ENCODE measurements at regions not wholly inside any gene's neighbourhood (a gene's known extent, or its start where the extent isn't known, plus 50 kb on each side); places are given as distances from the start of the nearest gene placed in this dataset.
A peak's percentile ranks its signal among the peaks of the same experiment; 100 is the strongest.
"Not testable (repeated sequence)": the region's sequence is repeated elsewhere in the genome, so short reads cannot be mapped to it uniquely, and the experiment has no call there.

DNA sequence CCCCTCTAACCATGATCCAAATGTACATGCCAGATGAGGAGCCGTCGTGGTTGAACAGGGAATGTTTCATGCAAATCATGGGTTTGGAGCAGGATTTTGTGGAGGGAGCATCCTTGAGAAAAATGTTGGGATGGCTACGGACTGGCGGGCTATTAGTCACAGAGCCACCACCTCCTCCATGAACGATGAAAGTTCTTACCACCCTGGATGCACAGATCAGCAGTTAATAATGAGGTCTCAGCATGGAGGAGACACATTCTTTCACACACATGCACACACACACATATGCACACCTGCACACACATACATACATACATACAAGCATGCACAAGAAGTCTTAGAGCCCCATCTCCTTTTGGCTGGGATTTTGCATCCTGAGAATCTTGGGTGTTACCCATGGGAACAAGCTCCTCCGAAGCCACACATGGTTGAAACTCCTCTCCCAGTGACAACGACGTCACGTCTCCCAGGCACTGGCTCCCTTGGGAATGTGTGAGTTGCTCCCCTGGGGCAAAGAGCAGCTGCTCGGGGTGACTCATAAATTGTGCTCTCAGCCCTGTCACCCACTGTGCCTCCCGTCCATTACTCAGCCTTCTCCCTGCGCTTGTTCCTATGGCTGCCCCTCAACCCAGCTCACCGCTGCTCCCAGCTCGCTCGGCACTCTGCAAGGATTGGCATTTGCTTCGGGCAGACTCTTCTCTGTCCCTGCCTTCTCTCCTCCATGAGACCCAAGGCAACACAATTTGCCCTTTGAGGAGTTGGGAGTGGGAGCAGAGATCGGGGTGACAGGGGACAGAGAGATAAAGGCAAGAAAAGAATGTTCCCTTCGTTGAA lies 344.6 kb downstream of the SOX9 start:
- no peaks in the 10 kb centered on the region for H3K36me3 ChIP-seq (ENCODE audit: control insufficient read depth, insufficient read depth, low read length)
- peak overlapping the region; percentile 78 for H3K9ac ChIP-seq (ENCODE audit: low read length)
- H3K4me3 ChIP-seq (ENCODE audit: low read length): no peak overlapping the region
- no peaks in the 10 kb centered on the region for H3K27me3 ChIP-seq (ENCODE audit: control insufficient read depth, insufficient read depth, low read length)
- H3K9me3 ChIP-seq (ENCODE audit: control insufficient read depth, low read length): no peaks in the 10 kb centered on the region
- peaks cover 95% of the 10 kb centered on the region for H3K4me1 ChIP-seq (ENCODE audit: control insufficient read depth, insufficient read depth, low read length)

DNA sequence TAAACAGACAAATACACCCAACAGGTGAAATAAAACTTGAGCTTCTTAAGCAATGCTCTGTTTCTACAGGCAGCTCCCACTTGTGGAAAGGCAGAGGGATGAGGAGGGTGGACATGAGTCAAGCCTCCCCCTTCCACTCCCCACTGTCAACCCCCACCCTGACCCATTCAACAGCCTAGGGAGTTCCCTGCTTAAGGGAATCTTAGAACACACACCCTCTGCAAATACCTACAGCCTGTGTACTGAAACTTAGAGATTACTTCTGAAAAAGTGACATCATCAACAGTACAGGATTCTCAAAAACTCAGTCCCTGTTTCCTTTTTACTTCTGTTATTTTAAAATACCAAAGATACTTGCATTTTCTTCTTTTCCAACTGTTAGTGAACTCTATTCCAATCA lies 345.4 kb downstream of the SOX9 start:
- Histone ChIP-seq H3K4me3 (ENCODE audit: low read length) (no peak overlapping the region), H3K36me3 (ENCODE audit: control insufficient read depth, insufficient read depth, low read length) (no peaks in the 10 kb centered on the region), H3K9me3 (ENCODE audit: control insufficient read depth, low read length) (no peaks in the 10 kb centered on the region), H3K4me1 (ENCODE audit: control insufficient read depth, insufficient read depth, low read length) (peaks cover 95% of the 10 kb centered on the region), H3K9ac (ENCODE audit: low read length) (peak overlapping the region; percentile 78), H3K27me3 (ENCODE audit: control insufficient read depth, insufficient read depth, low read length) (no peaks in the 10 kb centered on the region)

DNA sequence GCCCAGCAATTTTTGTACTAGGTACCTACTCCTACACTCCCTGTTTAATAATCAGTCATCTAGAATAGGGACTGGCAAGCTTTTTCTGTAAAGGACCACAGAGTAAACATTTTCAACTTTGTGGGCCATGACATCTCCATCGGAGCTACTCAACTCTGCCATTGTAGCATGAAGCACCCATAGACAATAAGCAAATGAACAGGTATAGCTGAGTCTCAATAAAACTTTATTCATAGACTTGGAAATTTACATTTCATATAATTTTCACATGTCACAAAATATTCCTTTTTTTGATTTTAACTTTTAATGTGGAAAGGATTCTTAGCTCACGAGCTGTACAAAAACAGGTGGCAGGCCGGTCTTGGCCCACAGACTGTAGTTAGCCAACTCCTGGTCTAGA lies 345.8 kb downstream of the SOX9 start:
- H3K36me3 ChIP-seq (ENCODE audit: control insufficient read depth, insufficient read depth, low read length): no peaks in the 10 kb centered on the region
- H3K27me3 ChIP-seq (ENCODE audit: control insufficient read depth, insufficient read depth, low read length): no peaks in the 10 kb centered on the region
- H3K4me1 ChIP-seq (ENCODE audit: control insufficient read depth, insufficient read depth, low read length): peaks cover 95% of the 10 kb centered on the region
- peak overlapping the region; percentile 68 for H3K9ac ChIP-seq (ENCODE audit: low read length)
- no peaks in the 10 kb centered on the region for H3K9me3 ChIP-seq (ENCODE audit: control insufficient read depth, low read length)
- no peak overlapping the region for H3K4me3 ChIP-seq (ENCODE audit: low read length)

DNA sequence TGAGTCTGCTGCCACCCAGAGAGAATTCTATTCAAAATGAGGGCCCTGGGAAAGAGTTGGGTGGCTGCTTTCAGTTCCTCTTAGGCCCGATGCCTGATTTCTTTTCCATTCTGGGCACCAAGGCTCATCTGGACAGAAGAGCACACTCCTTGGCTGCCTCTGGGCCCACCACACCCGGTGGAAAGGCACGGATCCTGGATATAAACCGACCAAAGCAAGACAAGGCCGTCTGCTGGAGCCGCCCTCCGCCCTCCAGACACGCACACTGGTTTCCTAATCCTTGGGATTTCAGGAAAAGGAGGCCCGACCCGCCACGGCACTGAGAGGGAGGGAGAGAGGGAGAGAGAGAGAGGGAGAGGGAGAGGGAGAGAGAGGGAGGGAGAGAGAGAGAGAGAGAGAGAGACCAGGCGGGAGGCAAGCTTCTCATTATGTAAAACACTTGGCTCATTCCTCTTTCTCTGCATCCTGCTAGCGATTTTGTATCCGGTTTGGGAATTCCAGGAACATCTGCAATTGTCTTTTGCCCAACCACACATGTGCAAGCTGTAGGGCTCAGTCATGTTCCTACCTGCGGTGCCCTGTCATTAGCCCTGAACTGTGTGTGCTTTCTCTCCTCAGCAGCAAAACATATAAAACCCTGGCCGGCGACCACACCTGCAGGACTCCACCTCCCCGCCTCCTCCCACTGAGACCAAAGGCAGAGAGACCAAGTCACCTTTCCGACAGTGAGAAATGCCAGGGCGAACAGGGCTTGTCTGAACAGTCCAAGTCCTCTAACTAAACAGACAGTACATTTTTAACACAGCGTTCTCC lies 347.2 kb downstream of the SOX9 start:
- no peaks in the 10 kb centered on the region for H3K36me3 ChIP-seq (ENCODE audit: control insufficient read depth, insufficient read depth, low read length)
- peak overlapping the region; percentile 68 for H3K9ac ChIP-seq (ENCODE audit: low read length)
- H3K27me3 ChIP-seq (ENCODE audit: control insufficient read depth, insufficient read depth, low read length): no peaks in the 10 kb centered on the region
- H3K9me3 ChIP-seq (ENCODE audit: control insufficient read depth, low read length): no peaks in the 10 kb centered on the region
- H3K4me1 ChIP-seq (ENCODE audit: control insufficient read depth, insufficient read depth, low read length): peaks cover 94% of the 10 kb centered on the region
- no peak overlapping the region for H3K4me3 ChIP-seq (ENCODE audit: low read length)

DNA sequence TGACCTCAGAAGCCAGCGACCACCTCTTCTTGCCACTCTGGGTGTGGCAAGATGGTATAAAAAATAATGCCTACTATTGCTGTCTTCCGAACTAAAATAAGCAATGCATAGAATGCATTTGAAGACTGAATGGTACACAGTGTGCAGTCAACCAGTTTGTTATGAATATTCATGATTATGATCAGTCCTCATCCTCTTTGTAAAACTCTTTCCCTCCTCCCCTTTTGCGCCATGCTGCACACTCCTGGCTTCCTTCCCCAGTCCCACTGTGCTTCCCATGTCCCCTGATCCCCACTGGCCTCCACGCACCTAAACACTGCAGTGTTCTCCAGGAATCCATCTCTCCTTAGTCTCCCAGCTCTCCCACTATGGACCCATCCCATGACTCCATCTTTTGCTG lies 348.0 kb downstream of the SOX9 start:
- Histone ChIP-seq H3K4me1 (ENCODE audit: control insufficient read depth, insufficient read depth, low read length) (peaks cover 88% of the 10 kb centered on the region), H3K27me3 (ENCODE audit: control insufficient read depth, insufficient read depth, low read length) (no peaks in the 10 kb centered on the region), H3K9me3 (ENCODE audit: control insufficient read depth, low read length) (no peaks in the 10 kb centered on the region), H3K9ac (ENCODE audit: low read length) (peak overlapping the region; percentile 50), H3K36me3 (ENCODE audit: control insufficient read depth, insufficient read depth, low read length) (no peaks in the 10 kb centered on the region), H3K4me3 (ENCODE audit: low read length) (no peak overlapping the region)

DNA sequence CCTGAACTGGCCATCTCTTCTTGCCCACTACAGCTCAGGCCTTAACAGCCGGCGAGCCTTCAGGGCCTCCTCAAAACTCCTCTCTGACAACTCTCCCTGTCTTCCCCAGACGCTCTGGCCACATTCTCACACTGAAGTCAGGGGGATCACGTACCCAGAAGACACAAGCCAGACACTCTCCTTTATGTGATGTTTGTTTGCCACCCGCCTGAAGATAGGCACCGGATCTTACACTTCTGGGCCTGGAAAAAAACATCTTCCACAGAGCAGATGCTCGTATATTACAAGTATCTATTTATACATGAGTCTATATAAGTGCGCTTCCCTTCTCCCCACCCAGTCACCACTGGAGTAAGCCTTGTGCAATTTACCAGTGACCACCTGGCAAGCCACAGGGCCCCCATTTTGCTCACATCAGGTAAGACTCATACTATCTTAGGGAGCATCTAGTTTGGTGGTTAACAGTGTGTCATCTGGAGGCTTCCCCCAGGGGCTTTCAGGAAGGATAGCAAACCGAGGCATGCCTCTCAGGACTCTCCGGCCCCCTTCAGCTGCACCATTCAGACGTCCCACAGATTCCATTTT lies 349.4 kb downstream of the SOX9 start:
- Histone ChIP-seq H3K9ac (ENCODE audit: low read length) (no peak overlapping the region), H3K4me3 (ENCODE audit: low read length) (no peak overlapping the region), H3K27me3 (ENCODE audit: control insufficient read depth, insufficient read depth, low read length) (no peaks in the 10 kb centered on the region), H3K4me1 (ENCODE audit: control insufficient read depth, insufficient read depth, low read length) (peaks cover 82% of the 10 kb centered on the region), H3K36me3 (ENCODE audit: control insufficient read depth, insufficient read depth, low read length) (no peaks in the 10 kb centered on the region), H3K9me3 (ENCODE audit: control insufficient read depth, low read length) (no peaks in the 10 kb centered on the region)

DNA sequence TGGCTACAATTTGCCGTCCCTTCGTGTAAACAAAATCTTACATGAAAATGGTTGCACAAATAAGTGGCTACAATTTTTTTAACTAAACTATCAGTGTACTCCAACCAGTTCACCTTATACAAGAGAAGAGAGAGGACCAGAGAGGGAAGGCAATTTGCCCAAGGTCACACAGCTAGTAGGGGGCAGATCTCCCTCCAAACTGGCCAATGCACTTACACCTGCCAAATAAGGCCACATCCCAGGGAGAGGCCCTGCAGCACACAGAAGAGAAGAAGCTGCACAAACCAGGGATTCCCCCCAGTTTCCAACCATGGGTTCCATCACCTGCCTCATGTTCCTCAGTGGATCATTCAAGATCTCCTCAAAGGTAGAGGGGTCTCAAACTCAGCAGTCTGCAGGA lies 349.9 kb downstream of the SOX9 start:
- H3K4me3 ChIP-seq (ENCODE audit: low read length): no peak overlapping the region
- no peaks in the 10 kb centered on the region for H3K36me3 ChIP-seq (ENCODE audit: control insufficient read depth, insufficient read depth, low read length)
- no peak overlapping the region for H3K9ac ChIP-seq (ENCODE audit: low read length)
- H3K4me1 ChIP-seq (ENCODE audit: control insufficient read depth, insufficient read depth, low read length): peaks cover 82% of the 10 kb centered on the region
- H3K9me3 ChIP-seq (ENCODE audit: control insufficient read depth, low read length): no peaks in the 10 kb centered on the region
- no peaks in the 10 kb centered on the region for H3K27me3 ChIP-seq (ENCODE audit: control insufficient read depth, insufficient read depth, low read length)

DNA sequence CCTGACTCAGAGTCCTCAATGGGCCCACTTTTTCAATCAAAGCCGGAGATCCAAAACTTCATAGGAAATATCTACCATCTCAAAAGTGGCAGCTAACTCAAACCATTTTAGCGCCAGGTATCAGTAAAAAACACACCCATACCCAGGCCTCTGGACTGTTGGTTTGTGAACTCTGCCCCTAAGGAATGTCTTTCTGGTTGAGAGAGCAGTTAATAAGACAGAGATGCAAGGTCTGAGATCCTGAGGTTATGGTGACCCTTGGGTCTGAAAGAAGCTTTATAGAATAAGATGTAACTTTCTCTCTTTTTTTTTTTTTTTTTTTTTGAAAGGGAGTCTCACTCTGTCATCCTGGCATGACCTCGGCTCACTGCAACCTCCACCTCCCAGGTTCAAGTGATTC lies 350.5 kb downstream of the SOX9 start:
- H3K4me1 ChIP-seq (ENCODE audit: control insufficient read depth, insufficient read depth, low read length): peaks cover 82% of the 10 kb centered on the region
- H3K36me3 ChIP-seq (ENCODE audit: control insufficient read depth, insufficient read depth, low read length): no peaks in the 10 kb centered on the region
- no peaks in the 10 kb centered on the region for H3K9me3 ChIP-seq (ENCODE audit: control insufficient read depth, low read length)
- H3K27me3 ChIP-seq (ENCODE audit: control insufficient read depth, insufficient read depth, low read length): no peaks in the 10 kb centered on the region
- H3K4me3 ChIP-seq (ENCODE audit: low read length): no peak overlapping the region
- no peak overlapping the region for H3K9ac ChIP-seq (ENCODE audit: low read length)

DNA sequence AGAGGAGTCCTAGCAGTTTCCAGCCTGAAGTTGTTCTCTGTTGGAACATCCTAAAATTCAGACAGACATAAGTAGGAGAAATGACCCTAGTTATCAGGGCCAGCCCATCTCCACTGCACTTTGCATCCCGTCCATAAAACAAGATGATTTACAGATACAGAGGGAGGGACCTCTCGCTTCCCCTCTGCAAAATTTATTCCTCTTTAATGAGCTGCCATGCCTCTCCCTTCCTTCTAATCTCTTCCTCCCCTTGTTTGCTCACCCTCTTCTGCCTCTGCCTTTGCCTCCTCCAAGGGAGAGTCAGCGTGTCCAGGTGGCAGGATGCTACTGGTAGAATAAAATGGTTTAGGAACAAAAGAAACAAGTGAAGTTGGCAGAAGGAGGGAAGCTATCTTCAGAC lies 351.3 kb downstream of the SOX9 start:
- H3K9me3 ChIP-seq (ENCODE audit: control insufficient read depth, low read length): no peaks in the 10 kb centered on the region
- H3K36me3 ChIP-seq (ENCODE audit: control insufficient read depth, insufficient read depth, low read length): no peaks in the 10 kb centered on the region
- peaks cover 83% of the 10 kb centered on the region for H3K4me1 ChIP-seq (ENCODE audit: control insufficient read depth, insufficient read depth, low read length)
- H3K9ac ChIP-seq (ENCODE audit: low read length): no peak overlapping the region
- H3K27me3 ChIP-seq (ENCODE audit: control insufficient read depth, insufficient read depth, low read length): no peaks in the 10 kb centered on the region
- no peak overlapping the region for H3K4me3 ChIP-seq (ENCODE audit: low read length)

DNA sequence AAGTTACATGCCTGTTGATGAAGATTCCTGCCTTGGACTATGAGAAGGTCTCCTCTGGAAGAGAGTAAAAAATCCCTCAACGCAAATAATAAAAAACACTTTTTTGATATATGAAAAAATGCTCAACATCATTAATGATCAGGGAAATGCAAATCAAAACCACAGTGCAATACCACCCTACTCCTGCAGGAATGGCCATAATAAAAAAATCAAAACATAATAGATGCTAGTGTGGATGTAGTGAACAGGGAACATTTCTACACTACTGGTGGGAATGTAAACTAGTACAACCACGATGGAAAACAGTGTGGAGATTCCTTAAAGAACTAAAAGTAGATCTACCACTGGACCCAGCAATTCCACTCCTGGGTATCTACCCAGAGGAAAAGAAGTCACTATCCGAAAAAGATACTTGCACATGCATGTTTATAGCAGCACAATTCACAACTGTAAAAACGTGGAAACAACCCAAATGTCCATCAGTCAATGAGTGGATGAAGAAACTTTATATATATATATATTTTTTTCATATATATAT lies 352.1 kb downstream of the SOX9 start:
- H3K27me3 ChIP-seq (ENCODE audit: control insufficient read depth, insufficient read depth, low read length); H3K4me3 ChIP-seq (ENCODE audit: low read length); H3K9ac ChIP-seq (ENCODE audit: low read length); H3K9me3 ChIP-seq (ENCODE audit: control insufficient read depth, low read length); H3K36me3 ChIP-seq (ENCODE audit: control insufficient read depth, insufficient read depth, low read length): not testable (repeated sequence)
- H3K4me1 ChIP-seq (ENCODE audit: control insufficient read depth, insufficient read depth, low read length): peaks cover 83% of the 10 kb centered on the region

DNA sequence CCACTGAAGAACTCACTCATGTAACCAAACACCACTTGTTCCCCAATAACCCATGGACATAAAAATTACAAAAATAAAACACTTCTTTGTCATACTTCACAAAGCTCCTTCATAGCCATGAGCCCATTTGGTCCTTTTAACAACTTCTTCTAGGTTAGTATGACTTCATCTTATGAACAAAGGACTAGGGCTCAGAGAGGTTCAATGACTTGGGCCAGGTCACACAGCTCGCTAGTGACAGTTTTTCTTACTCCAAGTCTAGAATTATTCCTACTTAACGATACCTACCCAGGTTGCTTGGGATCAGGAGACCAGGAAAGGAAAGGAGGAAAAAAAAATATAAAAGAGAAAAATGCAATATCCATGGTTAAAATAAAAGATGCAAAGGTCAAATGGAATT lies 353.4 kb downstream of the SOX9 start:
- Histone ChIP-seq H3K4me3 (ENCODE audit: low read length) (no peak overlapping the region), H3K9me3 (ENCODE audit: control insufficient read depth, low read length) (no peaks in the 10 kb centered on the region), H3K9ac (ENCODE audit: low read length) (no peak overlapping the region), H3K4me1 (ENCODE audit: control insufficient read depth, insufficient read depth, low read length) (peaks cover 83% of the 10 kb centered on the region), H3K27me3 (ENCODE audit: control insufficient read depth, insufficient read depth, low read length) (no peaks in the 10 kb centered on the region), H3K36me3 (ENCODE audit: control insufficient read depth, insufficient read depth, low read length) (no peaks in the 10 kb centered on the region)
